Natural killer cell (primary cell): ENCODE measurements at regions not wholly inside any gene's neighbourhood (a gene's known extent, or its start where the extent isn't known, plus 50 kb on each side); places are given as distances from the start of the nearest gene placed in this dataset.
A peak's percentile ranks its signal among the peaks of the same experiment; 100 is the strongest.

ENCODE experiments used
- ATAC-seq, 3 donors: fragments of 150-1000 bp in 2 of 3; fragments of 200-7000 bp in 1 of 3; cut with Tn5 transposase; 1 replicate in 1 of 3; 2 replicates in 2 of 3; pipeline ENCODE4 v1.10.0; 2021; ENCODE audit warnings: mild to moderate bottlenecking in 2 of 3, moderate library complexity in 2 of 3
- DNase-seq, 2 donors: peaks; one replicate each; pipeline versions ENCODE4 v3.0.0 to v3.0.0-alpha.2; 2013 to 2021; ENCODE audit warnings: mixed read lengths in 1 of 2
- H3K27ac ChIP-seq: one replicate; pipeline ENCODE4 v1.5.1; 2013; ENCODE audit warnings: mild to moderate bottlenecking, low read length
- H3K27me3 ChIP-seq: one replicate; pipeline ENCODE4 v1.6.1; 2013; ENCODE audit warnings: low read length; ENCODE audit not compliant: control insufficient read depth, insufficient read depth
- H3K36me3 ChIP-seq: one replicate; pipeline ENCODE4 v1.6.1; 2013; ENCODE audit warnings: low read length; ENCODE audit not compliant: control insufficient read depth, insufficient read depth
- H3K4me1 ChIP-seq: one replicate; pipeline ENCODE4 v1.6.1; 2013; ENCODE audit warnings: low read length; ENCODE audit not compliant: control insufficient read depth, insufficient read depth
- H3K4me3 ChIP-seq: one replicate; pipeline ENCODE4 v1.5.1; 2013; ENCODE audit warnings: low read length
- H3K9me3 ChIP-seq: one replicate; pipeline ENCODE4 v1.6.1; 2013; ENCODE audit warnings: low read length; ENCODE audit not compliant: control insufficient read depth, insufficient read depth
- H3K27ac Mint-ChIP-seq, 2 donors: one replicate each; pipeline ENCODE4 v1.8.0; 2022; ENCODE audit warnings: mild to moderate bottlenecking in 2 of 2, mixed read lengths in 2 of 2, moderate library complexity in 1 of 2
- H3K27me3 Mint-ChIP-seq, 2 donors: one replicate each; pipeline ENCODE4 v1.8.0; 2022; ENCODE audit warnings: low read depth in 2 of 2, mixed read lengths in 2 of 2
- H3K36me3 Mint-ChIP-seq: one replicate; pipeline ENCODE4 v1.8.0; 2022; ENCODE audit warnings: mixed read lengths
- H3K4me1 Mint-ChIP-seq, 2 donors: one replicate each; pipeline ENCODE4 v1.8.0; 2022; ENCODE audit warnings: mixed read lengths in 2 of 2
- H3K4me3 Mint-ChIP-seq: one replicate; pipeline ENCODE4 v1.8.0; 2022; ENCODE audit warnings: mild to moderate bottlenecking, moderate library complexity, mixed read lengths
- H3K9me3 Mint-ChIP-seq, 2 donors: one replicate each; pipeline ENCODE4 v1.8.0; 2022; ENCODE audit warnings: mixed read lengths in 2 of 2
- CTCF ChIP-seq: fragments of 200-600 bp; IDR thresholded peaks from one replicate; pipeline ENCODE4 v1.8.0; 2022; ENCODE audit warnings: antibody characterized with exemption
- WGBS: methylation state at CpG from one replicate; pipeline ENCODE4 v1.1.7; 2013; ENCODE audit warnings: missing lambda C conversion rate; ENCODE audit not compliant: insufficient coverage; 5-methylcytosine and 5-hydroxymethylcytosine counted together
- intact Hi-C: fragments of 100-400 bp; cut with micrococcal nuclease; formaldehyde crosslinking; loops from one replicate; pipeline ENCODE4 v1.14.2; 2022

- intact Hi-C loops = loop anchor here (5.0 kb wide), 1 partner anchor 394 kb away; no protein-coding TSS in a partner anchor
- Histone ChIP-seq H3K4me1 (no peaks in the 10 kb centered on the region), H3K27ac (no peak overlapping the region), H3K9me3 (no peaks in the 10 kb centered on the region), H3K4me3 (no peak overlapping the region), H3K36me3 (no peaks in the 10 kb centered on the region), H3K27me3 (peaks cover 2% of the 10 kb centered on the region)
- H3K4me3 Mint-ChIP-seq = no peak overlapping the region
- TF ChIP-seq CTCF = no peak
- H3K27me3 Mint-ChIP-seq = no peaks in the 10 kb centered on the region
- no peaks in the 10 kb centered on the region for H3K36me3 Mint-ChIP-seq
- H3K9me3 Mint-ChIP-seq = no peaks in the 10 kb centered on the region
- ATAC-seq = no peak
- no peak for DNase-seq
- peaks cover 20 to 27% of the 10 kb centered on the region in 2 donors for H3K4me1 Mint-ChIP-seq
- H3K27ac Mint-ChIP-seq = no peak overlapping the region
Observed at GRCh38 chr4:74621616-74622015, 172.7 kb downstream of the BTC start.

- Mint-ChIP-seq H3K4me1 (peaks cover 20 to 27% of the 10 kb centered on the region in 2 donors), H3K4me3 (no peak overlapping the region), H3K36me3 (no peaks in the 10 kb centered on the region), H3K27ac (no peak overlapping the region), H3K27me3 (no peaks in the 10 kb centered on the region), H3K9me3 (no peaks in the 10 kb centered on the region)
- Histone ChIP-seq H3K27me3 (peaks cover 2% of the 10 kb centered on the region), H3K27ac (no peak overlapping the region), H3K9me3 (no peaks in the 10 kb centered on the region), H3K36me3 (no peaks in the 10 kb centered on the region), H3K4me3 (no peak overlapping the region), H3K4me1 (no peaks in the 10 kb centered on the region)
- TF ChIP-seq CTCF = peak; percentile 14
- ATAC-seq = peak; percentile 43 to 59 (median 52)
- intact Hi-C loops = loop anchor here (1.0 to 5.0 kb wide), 2 partner anchors 246 to 396 kb away; no protein-coding TSS in a partner anchor
- WGBS = 58% methylated on average over 2 of the region's 3 CpGs
- peak in 1 of 2 donors; percentile 57 for DNase-seq
Observed at GRCh38 chr4:74623041-74623440, 171.3 kb downstream of the BTC start.

- Mint-ChIP-seq H3K4me3 (no peak overlapping the region), H3K27ac (peak overlapping the region in 1 of 2 donors; percentile 30), H3K27me3 (no peaks in the 10 kb centered on the region), H3K36me3 (no peaks in the 10 kb centered on the region), H3K4me1 (peaks cover 20 to 27% of the 10 kb centered on the region in 2 donors), H3K9me3 (no peaks in the 10 kb centered on the region)
- Histone ChIP-seq H3K36me3 (no peaks in the 10 kb centered on the region), H3K4me3 (no peak overlapping the region), H3K27ac (no peak overlapping the region), H3K9me3 (no peaks in the 10 kb centered on the region), H3K27me3 (no peaks in the 10 kb centered on the region), H3K4me1 (no peaks in the 10 kb centered on the region)
- DNase-seq (peak in 1 of 2 donors; percentile 10), ATAC-seq (peak in 2 of 3 donors; percentile 48 to 67)
- TF ChIP-seq CTCF = no peak
- 75% methylated on average over 3 of the region's 5 CpGs for WGBS
- intact Hi-C loops = loop anchor here (5.0 kb wide), 1 partner anchor 397 kb away; no protein-coding TSS in a partner anchor
Observed at GRCh38 chr4:74624351-74625151, 169.8 kb downstream of the BTC start.
